GM12878 (cell line): ENCODE measurements at regions not wholly inside any gene's neighbourhood (a gene's known extent, or its start where the extent isn't known, plus 50 kb on each side); places are given as distances from the start of the nearest gene placed in this dataset.

Source experiments
- ATAC-seq: fragments of 200-7000 bp; cut with Tn5 transposase; 3 replicates; pipeline ENCODE4 v1.9.1; 2020; ENCODE audit warnings: mild to moderate bottlenecking, moderate library complexity
- BruUV-seq: library from RNA; stranded (reverse); fragments of 400-500 nt; replicated peaks from 2 replicates; lab custom pipeline; 2021; lab: Mats Ljungman, UMichigan
- CTCF ChIA-PET: fragments of 300-600 bp; sonication (Branson Sonifier 250); formaldehyde crosslinking; extraction: SDS; loops from one replicate; lab custom pipeline; 2021; ENCODE audit warnings: inconsistent platforms; lab: Yijun Ruan, JAX
- POLR2A ChIA-PET: fragments of 350-600 bp; formaldehyde crosslinking; extraction: SDS; loops from one replicate; lab custom pipeline; 2021; ENCODE audit warnings: inconsistent platforms; lab: Charles Lee
- RAD21 ChIA-PET: fragments of 300-600 bp; sonication (Branson Sonifier 250); formaldehyde crosslinking; loops from one replicate; lab custom pipeline; 2023; ENCODE audit warnings: antibody characterized with exemption; ENCODE audit not compliant: unreplicated experiment; lab: Charles Lee
- SMC1A ChIA-PET: fragments of 300-600 bp; sonication (Branson Sonifier 250); formaldehyde crosslinking; loops from one replicate; lab custom pipeline; 2023; ENCODE audit not compliant: unreplicated experiment, uncharacterized antibody; lab: Charles Lee
- DNase-seq: peaks from one replicate; pipeline ENCODE4 v3.0.0-alpha.2; 2011; ENCODE audit warnings: low read depth, low spot score
- FAIRE-seq: peaks from 3 replicates; lab custom pipeline; 2011; peaks lifted over from hg19 to GRCh38; lab: Jason Lieb, UNC
- H2AFZ ChIP-seq: 2 replicates; pipeline ENCODE4 v1.6.0; 2011; ENCODE audit warnings: low read depth, low read length, control low read depth; ENCODE audit not compliant: control insufficient read depth
- H3K27ac ChIP-seq: 2 replicates; pipeline ENCODE4 v1.5.1; 2011; ENCODE audit warnings: control low read depth; ENCODE audit not compliant: control insufficient read depth, insufficient read depth
- H3K27me3 ChIP-seq, 2 experiments: replicated peaks in 1 of 2; 2 replicates each; pipeline versions ENCODE4 v1.6.0 to v1.6.1; 2011; ENCODE audit warnings: low read length in 1 of 2; ENCODE audit not compliant: control insufficient read depth in 2 of 2, insufficient read depth in 2 of 2
- H3K36me3 ChIP-seq, 2 experiments: 2 replicates each; pipeline ENCODE4 v1.5.1; 2011; ENCODE audit warnings: low read length in 1 of 2; ENCODE audit not compliant: control insufficient read depth in 2 of 2, insufficient read depth in 2 of 2
- H3K4me1 ChIP-seq: 2 replicates; pipeline ENCODE4 v1.6.1; 2011; ENCODE audit warnings: mild to moderate bottlenecking, low read length, moderate library complexity, mixed read lengths; ENCODE audit not compliant: control insufficient read depth, insufficient read depth
- H3K4me2 ChIP-seq: 2 replicates; pipeline ENCODE4 v1.6.0; 2011; ENCODE audit warnings: control low read depth; ENCODE audit not compliant: control insufficient read depth, insufficient read depth
- H3K4me3 ChIP-seq: fragments of 200-600 bp; sonication (generic); 2 replicates; pipeline ENCODE4 v1.5.1; 2016
- H3K79me2 ChIP-seq: 2 replicates; pipeline ENCODE4 v1.6.0; 2011; ENCODE audit warnings: low read length; ENCODE audit not compliant: control insufficient read depth, insufficient read depth
- H3K9ac ChIP-seq: 2 replicates; pipeline ENCODE4 v1.8.0; 2011; ENCODE audit warnings: low read length, control low read depth, mixed read lengths; ENCODE audit not compliant: control insufficient read depth, insufficient read depth
- H3K9me3 ChIP-seq: replicated peaks from 3 replicates; pipeline ENCODE4 v1.5.1; 2011; ENCODE audit warnings: mild to moderate bottlenecking, low read length; ENCODE audit not compliant: control insufficient read depth, insufficient read depth
- H4K20me1 ChIP-seq: 2 replicates; pipeline ENCODE4 v1.6.0; 2011; ENCODE audit not compliant: control insufficient read depth, insufficient read depth
- BMI1 ChIP-seq: fragments of 450-650 bp; IDR thresholded peaks from 2 replicates; pipeline ENCODE4 v1.6.1; 2016; ENCODE audit warnings: mild to moderate bottlenecking, moderate library complexity, borderline replicate concordance
- HDAC6 ChIP-seq: fragments of 200-600 bp; sonication (generic); IDR thresholded peaks from one replicate; pipeline ENCODE4 v1.8.0; 2017; ENCODE audit warnings: antibody characterized with exemption; ENCODE audit not compliant: unreplicated experiment
- IKZF1 ChIP-seq: fragments of 450-650 bp; conservative IDR thresholded peaks from 2 replicates; pipeline ENCODE4 v1.6.1; 2017; ENCODE audit warnings: antibody characterized with exemption, mild to moderate bottlenecking
- KAT2A ChIP-seq: conservative IDR thresholded peaks from 2 replicates; pipeline ENCODE4 v1.6.1; 2011; ENCODE audit warnings: low read depth, low read length; ENCODE audit not compliant: control insufficient read depth
- NR2C1 ChIP-seq: fragments of 450-650 bp; IDR thresholded peaks from 2 replicates; pipeline ENCODE4 v1.6.1; 2017; ENCODE audit warnings: antibody characterized with exemption, mild to moderate bottlenecking, moderate library complexity
- SKIL ChIP-seq: fragments of 450-650 bp; IDR thresholded peaks from 2 replicates; pipeline ENCODE4 v1.6.1; 2017; ENCODE audit warnings: mild to moderate bottlenecking, low read depth, inconsistent platforms; ENCODE audit not compliant: poor library complexity, severe bottlenecking
- SREBF1 ChIP-seq: IDR thresholded peaks from 2 replicates; pipeline ENCODE4 v1.6.1; 2012; ENCODE audit warnings: mild to moderate bottlenecking, low read length
- STAT1 ChIP-seq: fragments of 450-650 bp; conservative IDR thresholded peaks from 2 replicates; pipeline ENCODE4 v1.6.1; 2014; ENCODE audit warnings: antibody characterized with exemption, mild to moderate bottlenecking
- WGBS: methylation state at CpG from one replicate; pipeline ENCODE4 v1.1.6; 2016; ENCODE audit warnings: low lambda C conversion rate; ENCODE audit not compliant: insufficient replicate concordance, insufficient coverage; ENCODE audit errors: missing lambda C conversion rate; 5-methylcytosine and 5-hydroxymethylcytosine counted together
- in situ Hi-C: fragments of 300-500 bp; cut with MboI; formaldehyde crosslinking; loops from 9 replicates; pipeline ENCODE4 v1.14.3; 2018; ENCODE audit warnings: mixed read lengths
- intact Hi-C: fragments of 100-400 bp; cut with micrococcal nuclease; formaldehyde crosslinking; loops from one replicate; pipeline ENCODE4 v1.14.2; 2022; ENCODE audit not compliant: unreplicated experiment

- Histone ChIP-seq H3K4me1 (no peaks in the 10 kb centered on the region), H3K9ac (no peak overlapping the region), H3K4me3 (no peak overlapping the region), H3K4me2 (no peak overlapping the region), H3K27ac (no peak overlapping the region), H2AFZ (no peak overlapping the region), H4K20me1 (no peaks in the 10 kb centered on the region), H3K27me3 (no peaks in the 10 kb centered on the region), H3K36me3 (no peaks in the 10 kb centered on the region), H3K9me3 (no peaks in the 10 kb centered on the region), H3K79me2 (no peaks in the 10 kb centered on the region)
- FAIRE-seq (no peak), ATAC-seq (no peak), DNase-seq (no peak)
- ChIA-PET SMC1A (no interaction called here), CTCF (no interaction called here), RAD21 (no interaction called here), POLR2A (no interaction called here)
- 0% methylated on average over 1 of the region's 1 CpG for WGBS
- no peak for TF ChIP-seq KAT2A
- no TSS peak for BruUV-seq
- in situ Hi-C loops (no loop called here), intact Hi-C loops (loop anchor here (10.0 kb wide), 1 partner anchor 61 kb away; no protein-coding TSS in a partner anchor)
Observed at GRCh38 chr17:14864127-14864526, 401.0 kb downstream of the PMP22 start.

- TF ChIP-seq NR2C1 = no peak
- no peak for TF ChIP-seq SKIL
- no peak for TF ChIP-seq SREBF1
- TF ChIP-seq STAT1 = no peak
- TF ChIP-seq BMI1 = no peak
- TF ChIP-seq HDAC6 = no peak
- TF ChIP-seq IKZF1 = no peak
- TF ChIP-seq, all 136 proteins: peak for 0
- no peaks in the 10 kb centered on the region for H3K9me3 ChIP-seq
- no peak overlapping the region for H3K9ac ChIP-seq
- H3K27ac ChIP-seq = no peak overlapping the region
- no peaks in the 10 kb centered on the region for H3K27me3 ChIP-seq
- DNase-seq (no peak), FAIRE-seq (no peak), ATAC-seq (no peak)
- H3K4me1 ChIP-seq = no peaks in the 10 kb centered on the region
- 0% methylated on average over 3 of the region's 3 CpGs for WGBS
- H2AFZ ChIP-seq = no peak overlapping the region
- intact Hi-C loops (no loop called here), in situ Hi-C loops (no loop called here)
- H3K36me3 ChIP-seq = no peaks in the 10 kb centered on the region
- CTCF ChIA-PET = no interaction called here
- RAD21 ChIA-PET = no interaction called here
- H3K79me2 ChIP-seq = no peaks in the 10 kb centered on the region
- no peak overlapping the region for H3K4me2 ChIP-seq
- no peak overlapping the region for H3K4me3 ChIP-seq
- SMC1A ChIA-PET = no interaction called here
- H4K20me1 ChIP-seq = no peaks in the 10 kb centered on the region
- POLR2A ChIA-PET = no interaction called here
- BruUV-seq = no TSS peak
Observed at GRCh38 chr17:14859542-14859941, 405.6 kb downstream of the PMP22 start.
